ENCODE measurements at regions not wholly inside any gene's neighbourhood (a gene's known extent, or its start where the extent isn't known, plus 50 kb on each side); places are given as distances from the start of the nearest gene placed in this dataset.
"Not testable (repeated sequence)": the region's sequence is repeated elsewhere in the genome, so short reads cannot be mapped to it uniquely, and the experiment has no call there.

DNA sequence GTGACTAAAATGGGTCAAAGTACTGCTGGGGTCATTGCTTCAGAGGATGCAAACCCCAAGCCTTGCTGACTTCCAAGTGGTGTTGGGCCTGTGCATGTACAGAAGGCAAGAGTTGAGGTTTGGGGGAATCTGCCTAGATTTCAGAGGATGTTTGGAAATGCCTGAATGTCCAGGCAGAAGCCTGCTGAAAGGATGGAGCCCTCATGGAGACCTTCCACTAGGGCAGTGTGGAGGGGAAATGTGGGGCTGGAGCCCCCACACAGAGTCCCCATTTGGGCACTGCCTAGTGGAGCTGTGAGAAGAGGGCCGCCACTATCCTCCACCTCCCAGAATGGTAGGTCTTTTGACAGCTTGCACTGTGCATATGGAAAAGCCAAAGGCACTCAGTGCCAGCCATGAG lies 377.7 kb upstream of the TRPC7 start:
- DNase-seq (ENCODE audit: low read depth in 4 of 4, low spot score in 1 of 4), result no peak

DNA sequence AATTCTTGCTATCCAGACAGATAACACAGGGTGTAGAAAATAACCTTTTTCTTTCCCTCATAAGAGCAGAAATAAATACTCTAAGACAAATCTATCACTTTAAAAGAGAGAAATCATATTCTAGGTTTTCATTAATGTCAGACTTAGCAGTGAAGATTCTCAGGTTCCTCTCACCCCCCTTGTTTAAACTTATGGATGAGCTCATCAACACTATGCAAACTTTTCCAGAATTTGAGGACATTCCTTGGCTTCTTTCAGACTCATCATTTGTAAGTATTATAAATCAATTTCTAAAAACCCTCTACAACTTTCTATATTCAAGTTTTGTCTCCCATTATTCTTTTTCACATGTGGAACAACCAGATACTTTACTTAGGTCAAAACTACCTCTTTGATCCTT lies 374.9 kb upstream of the TRPC7 start:
- DNase-seq (ENCODE audit: low read depth in 4 of 4, low spot score in 1 of 4), result no peak

DNA sequence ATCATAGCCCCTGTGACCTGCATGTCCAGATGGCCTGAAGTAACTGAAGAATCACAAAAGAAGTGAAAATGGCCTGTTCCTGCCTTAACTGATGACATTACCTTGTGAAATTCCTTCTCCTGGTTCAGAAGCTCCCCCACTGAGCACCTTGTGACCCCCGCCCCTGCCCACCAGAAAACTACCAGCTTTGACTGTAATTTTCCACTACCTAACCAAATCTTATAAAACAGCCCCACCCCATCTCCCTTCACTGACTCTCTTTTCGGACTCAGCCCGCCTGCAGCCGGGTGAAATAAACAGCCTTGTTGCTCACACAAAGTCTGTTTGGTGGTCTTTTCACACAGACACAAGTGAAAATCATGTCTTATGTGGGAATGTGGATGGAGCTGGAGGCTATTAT lies 373.9 kb upstream of the TRPC7 start:
- DNase-seq (ENCODE audit: low read depth in 4 of 4, low spot score in 1 of 4), result not testable (repeated sequence)

DNA sequence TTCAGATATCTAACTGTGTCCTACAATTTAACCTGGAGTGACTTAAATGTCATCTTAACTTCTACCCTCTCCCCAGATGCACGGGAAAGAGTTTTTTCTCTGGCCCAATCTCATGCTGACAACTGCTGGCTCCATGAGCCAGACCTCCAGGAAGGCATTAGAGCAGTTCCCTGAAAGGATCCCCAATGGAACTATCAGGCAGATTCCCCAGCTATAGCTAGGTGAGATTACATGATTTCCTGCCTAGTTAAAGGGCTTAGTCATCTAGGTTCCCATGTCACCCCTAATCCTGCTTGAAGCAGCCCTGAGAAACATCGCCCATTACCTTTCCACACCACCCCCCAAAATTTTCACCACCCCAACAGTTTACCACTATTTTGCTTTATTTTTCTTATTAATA lies 373.5 kb upstream of the TRPC7 start:
- no peak for DNase-seq (ENCODE audit: low read depth in 4 of 4, low spot score in 1 of 4)

DNA sequence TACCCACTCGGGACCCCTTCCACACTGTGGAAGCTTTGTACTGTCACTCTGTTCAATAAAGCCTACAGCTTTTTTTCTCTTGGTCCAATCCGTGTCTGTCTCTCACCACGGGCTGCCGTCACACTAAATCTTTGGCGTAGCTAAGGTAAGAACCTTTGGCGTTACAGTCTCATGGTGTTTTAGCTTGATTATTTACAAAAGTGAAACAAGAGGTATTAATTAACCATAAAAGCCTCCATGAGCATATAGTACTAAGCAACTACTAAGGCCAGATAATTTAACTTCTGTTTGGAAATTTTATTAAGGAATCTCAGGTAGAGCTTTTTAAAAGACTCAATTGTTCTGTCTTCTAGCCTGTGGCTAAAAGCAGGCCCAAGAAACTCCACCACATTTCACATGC lies 370.7 kb upstream of the TRPC7 start:
- DNase-seq (ENCODE audit: low read depth in 4 of 4, low spot score in 1 of 4), result no peak

DNA sequence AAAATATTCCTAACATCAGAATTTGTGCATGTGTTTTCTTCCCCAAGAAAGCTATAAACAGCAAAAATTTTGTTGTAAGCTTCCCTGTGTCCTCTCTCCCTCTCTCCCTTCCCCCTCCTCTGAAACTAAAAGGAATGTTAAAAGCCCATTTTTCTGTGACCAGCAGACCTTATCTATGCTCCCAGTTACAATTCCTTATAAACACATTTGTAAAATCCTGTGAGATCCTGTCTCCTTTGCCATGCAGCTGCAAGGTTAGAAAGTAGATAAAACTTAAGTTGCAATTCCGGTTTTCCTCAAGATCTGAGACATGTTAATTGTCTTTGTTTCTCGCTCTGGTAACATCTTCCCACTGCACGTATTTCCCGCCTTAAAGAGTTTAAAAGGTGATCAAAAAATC lies 370.3 kb upstream of the TRPC7 start:
- DNase-seq (ENCODE audit: low read depth in 4 of 4, low spot score in 1 of 4), result not testable (repeated sequence)

DNA sequence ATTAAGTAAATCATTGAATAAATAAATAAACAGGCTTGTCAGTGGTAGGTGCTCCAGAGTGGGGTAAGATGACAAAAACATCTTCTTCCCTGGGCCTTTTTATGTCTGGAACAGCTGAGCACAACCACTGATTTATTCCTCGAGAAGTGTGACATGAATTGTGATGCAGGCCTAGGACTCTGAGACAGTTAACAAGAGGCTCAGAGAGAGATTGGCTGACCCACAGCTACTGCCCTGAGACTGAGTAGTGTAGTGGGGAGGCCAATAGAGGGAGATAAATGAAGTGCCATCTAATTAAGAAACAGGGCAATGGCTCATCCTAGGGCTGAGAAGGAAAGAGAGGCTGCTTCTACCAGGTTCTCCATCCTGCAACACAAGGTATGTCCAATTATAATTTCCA lies 369.3 kb upstream of the TRPC7 start:
- DNase-seq (ENCODE audit: low read depth in 4 of 4, low spot score in 1 of 4), result no peak

DNA sequence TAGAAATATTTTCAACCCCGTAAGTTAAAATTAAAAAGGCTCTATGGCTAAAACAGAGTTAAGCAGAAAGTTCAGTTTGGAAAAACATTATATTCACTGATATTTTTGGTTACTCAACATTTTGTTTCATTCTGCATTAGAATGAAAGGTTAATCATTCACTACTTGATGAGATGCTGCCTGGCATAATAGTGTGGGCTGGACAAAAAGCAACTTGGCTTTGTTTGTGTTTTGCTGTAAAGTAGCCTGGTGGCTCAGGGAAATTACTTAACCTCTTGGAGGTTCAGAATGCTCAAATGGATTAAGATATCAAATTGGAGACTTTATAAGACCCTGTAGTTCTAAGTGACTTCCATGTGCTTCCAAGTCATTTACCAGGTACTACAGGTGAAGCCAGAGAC lies 367.4 kb upstream of the TRPC7 start:
- DNase-seq (ENCODE audit: low read depth in 4 of 4, low spot score in 1 of 4), result no peak

DNA sequence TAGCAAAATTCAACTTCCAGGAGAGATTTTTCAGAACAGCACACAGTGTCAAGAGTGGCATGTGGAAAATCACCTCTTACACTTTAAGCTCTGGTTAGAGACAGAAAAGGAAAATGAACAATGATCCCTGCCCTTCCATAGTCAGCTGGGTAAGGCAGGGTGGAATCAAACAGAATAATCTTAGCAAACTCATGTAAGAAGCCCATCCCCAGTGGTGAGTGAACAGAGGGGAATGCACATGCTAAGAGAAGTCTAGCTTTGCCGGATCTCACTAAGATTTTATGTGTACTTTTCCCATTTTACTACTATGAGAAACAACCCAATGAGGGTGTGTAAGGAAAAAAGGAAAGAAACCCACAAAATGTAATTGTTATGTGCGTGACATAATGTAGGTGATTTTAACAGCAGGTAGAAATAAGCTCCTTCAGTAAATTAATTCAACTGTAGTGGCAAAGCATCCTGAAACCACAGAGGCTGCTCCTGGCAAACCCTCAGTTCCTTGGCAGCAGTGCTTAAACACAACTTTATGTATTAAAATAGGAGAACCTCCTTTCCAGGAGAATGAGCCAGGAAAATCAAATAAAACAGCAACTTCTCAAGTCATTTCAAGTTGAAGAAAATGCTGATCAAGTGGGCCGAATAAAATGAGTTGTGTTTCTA lies 366.0 kb upstream of the TRPC7 start:
- no peak for DNase-seq (ENCODE audit: low read depth in 4 of 4, low spot score in 1 of 4)

DNA sequence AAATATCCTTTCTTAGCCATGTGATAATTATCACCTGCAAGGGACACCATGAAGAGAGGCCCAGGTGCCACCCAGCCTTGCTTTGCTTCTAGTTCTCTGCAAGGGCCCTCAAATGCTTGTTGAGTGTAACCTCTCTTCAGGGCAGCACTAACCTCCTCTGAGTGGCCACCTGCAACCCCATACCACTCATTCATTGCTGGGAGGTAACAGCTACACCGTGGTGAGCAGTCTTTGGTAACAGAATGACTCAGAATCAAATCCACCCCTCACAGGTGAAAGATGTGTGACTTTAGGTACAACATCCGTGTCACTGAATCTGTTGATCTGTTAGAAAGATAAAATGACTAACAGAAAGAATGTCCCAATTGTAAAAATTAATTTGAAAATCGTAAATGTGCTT lies 365.1 kb upstream of the TRPC7 start:
- no peak for DNase-seq (ENCODE audit: low read depth in 4 of 4, low spot score in 1 of 4)

DNA sequence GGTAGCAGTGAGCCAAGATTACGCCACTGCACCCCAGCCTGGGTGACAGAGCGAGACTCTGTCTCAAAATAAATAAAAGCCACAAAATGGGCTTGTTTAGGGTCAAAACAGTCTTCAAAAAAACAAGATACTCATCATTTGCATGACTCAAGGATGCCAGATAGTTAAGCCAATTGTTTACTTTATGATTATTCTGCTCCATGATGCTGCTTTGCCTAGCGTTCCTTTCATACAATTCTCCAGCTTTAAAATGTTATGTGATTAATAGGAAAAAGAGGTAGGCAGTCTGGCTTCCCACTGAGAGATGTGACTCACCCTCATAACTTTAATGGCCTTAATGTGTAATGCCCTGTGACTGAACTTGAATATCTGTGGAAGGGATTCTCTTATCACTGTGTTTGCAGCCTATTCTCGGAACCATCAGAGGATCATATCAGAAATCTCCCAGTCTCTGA lies 364.6 kb upstream of the TRPC7 start:
- no peak for DNase-seq (ENCODE audit: low read depth in 4 of 4, low spot score in 1 of 4)

DNA sequence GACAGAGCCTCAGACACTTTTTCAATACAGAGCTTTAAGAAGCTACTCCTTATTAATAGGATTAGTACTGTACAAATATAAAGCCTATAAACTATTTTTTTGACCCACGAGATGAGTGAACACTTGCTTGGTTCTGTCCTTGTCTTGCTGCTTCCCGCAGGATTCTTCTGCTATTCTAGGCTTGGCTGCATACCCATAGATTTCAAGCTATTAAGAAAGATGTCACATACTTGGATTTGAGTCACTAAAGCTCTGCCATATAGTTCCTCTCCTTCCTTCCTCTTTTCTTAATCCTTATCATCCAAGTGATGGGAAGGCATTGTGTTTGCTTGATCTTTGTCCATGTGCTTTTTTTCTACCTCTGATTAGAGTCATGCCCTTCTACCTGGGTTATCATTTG lies 361.2 kb upstream of the TRPC7 start:
- DNase-seq (ENCODE audit: low read depth in 4 of 4, low spot score in 1 of 4), result no peak

DNA sequence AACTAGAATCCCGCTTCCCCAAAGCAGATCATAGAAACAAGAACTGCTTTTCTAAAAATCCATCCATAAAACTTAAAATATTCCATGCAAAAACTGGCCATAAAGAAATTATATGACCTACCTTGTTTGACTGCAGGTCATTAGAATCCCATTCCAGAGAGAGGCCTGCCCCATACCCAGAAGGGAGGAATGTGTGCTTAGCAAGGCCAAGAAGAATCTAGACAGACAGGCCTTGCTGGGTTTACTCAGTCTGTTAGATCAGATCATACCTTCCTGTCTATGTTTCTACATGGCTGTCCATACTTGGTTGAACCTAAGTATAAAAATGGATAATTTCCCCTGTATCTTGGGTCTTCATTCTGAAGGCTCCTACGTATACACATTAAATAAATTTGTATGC lies 358.8 kb upstream of the TRPC7 start:
- no peak for DNase-seq (ENCODE audit: low read depth in 4 of 4, low spot score in 1 of 4)

DNA sequence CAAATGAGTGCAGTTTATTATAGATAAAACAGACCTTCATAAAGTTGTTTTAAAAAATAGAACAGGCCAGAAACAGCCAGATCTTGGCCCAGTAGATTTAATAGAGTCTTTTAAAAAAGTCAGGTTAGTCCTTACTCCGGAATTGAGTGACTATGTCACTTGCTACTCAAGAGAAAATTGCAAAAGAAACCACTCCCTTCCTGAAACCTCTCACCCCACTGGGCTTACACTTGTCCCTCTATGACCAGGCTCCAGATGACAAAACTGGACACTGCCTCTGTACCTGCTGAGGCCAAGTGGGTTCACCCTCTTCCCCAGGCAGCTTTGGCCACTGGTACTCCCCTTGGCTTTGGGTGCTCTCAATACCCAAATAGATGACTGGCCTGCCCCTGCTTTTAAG lies 357.2 kb upstream of the TRPC7 start:
- no peak for DNase-seq (ENCODE audit: low read depth in 4 of 4, low spot score in 1 of 4)

DNA sequence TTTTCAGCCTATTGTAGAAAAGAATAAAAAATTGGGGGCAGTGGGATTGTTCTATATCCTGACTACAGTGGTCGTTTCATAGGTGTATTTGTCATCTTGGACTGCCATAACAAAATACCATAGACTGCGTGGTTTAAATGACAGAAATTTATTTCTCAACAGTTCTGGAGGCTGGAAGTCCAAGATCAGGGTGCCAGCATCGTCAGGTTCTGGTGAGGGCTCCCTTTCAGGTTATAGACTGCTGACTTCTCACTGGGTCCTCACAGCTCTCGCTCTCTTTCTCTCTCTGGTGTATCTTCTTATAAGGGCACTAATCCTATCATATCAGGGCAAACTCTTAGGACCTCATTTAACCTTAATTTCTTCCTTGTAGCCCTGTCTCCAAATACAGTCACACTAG lies 356.7 kb upstream of the TRPC7 start:
- DNase-seq (ENCODE audit: low read depth in 4 of 4, low spot score in 1 of 4), result no peak

DNA sequence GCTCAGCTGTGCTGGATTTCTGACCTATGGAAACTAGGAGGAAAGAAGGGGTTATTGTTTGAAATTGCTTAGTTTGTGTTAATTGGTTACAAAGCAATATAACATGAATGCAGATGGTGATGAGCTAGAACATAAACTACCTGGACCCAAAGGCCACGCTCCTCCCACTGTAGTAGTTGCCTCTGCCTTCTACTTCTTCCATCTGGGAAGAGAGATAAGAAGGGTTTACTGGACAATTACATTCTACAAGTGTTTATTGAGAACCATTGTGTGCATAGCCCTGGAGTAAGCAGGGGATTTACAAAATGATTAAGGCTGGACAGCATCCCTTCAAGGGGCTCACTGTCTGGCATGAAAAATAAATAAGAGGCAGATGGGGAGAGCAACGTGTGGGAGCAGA lies 355.3 kb upstream of the TRPC7 start:
- DNase-seq (ENCODE audit: low read depth in 4 of 4, low spot score in 1 of 4), result no peak

DNA sequence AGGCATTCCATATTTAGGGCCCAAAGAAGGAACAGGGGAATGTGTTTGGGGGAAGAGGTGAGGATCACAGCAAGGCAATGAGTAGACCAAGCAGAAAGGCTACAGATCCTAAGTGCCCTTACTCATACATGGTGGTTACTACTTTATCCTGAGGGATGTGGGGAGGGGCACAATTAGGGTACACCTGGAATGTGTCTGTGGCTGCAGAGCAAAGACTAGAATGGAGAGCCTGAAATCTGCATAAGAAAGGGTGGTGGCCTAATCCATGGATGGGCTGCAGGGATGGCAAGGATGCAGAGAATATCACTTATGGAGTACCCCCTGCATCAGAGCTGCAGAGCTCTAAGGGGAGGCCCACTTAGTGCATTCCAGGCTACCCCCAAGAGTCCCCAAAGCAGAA lies 352.6 kb upstream of the TRPC7 start:
- DNase-seq (ENCODE audit: low read depth in 4 of 4, low spot score in 1 of 4), result no peak

DNA sequence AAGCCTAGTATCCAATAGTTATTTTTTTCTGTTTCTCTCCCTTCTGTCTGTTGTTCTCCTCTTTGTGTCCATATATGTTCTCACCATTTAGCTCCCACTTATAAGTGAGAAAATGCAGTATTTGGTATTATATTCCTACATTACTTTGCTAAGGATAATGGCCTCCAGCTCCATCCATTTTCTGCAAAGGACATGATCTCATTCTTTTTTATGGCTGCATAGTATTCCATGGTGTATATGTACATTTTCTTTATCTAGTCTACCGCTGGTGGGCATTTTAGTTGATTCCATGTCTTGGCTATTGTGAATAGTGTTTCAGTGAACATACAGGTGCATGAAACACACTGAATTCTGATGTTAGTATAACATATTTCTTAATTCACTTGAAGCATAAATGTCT lies 348.9 kb upstream of the TRPC7 start:
- DNase-seq (ENCODE audit: low read depth in 4 of 4, low spot score in 1 of 4), result no peak

DNA sequence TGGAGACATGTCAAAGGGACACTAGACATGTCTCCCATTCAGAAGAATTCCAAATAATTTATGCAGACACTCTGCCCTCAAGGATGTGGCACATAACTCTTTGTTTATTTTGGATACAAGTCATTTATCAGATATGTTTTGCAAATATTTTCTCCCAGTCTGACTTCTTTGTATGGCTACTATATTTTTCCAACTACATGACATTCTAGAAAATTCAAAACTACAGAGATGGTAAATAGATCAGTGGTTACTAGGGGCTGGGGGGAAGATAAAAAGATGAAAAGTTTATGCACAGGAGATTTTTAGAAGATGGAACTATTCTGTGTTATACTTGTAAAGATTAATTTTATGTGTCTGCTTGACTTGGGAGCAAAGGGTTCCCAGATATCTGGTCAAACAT lies 347.3 kb upstream of the TRPC7 start:
- no peak for DNase-seq (ENCODE audit: low read depth in 4 of 4, low spot score in 1 of 4)

DNA sequence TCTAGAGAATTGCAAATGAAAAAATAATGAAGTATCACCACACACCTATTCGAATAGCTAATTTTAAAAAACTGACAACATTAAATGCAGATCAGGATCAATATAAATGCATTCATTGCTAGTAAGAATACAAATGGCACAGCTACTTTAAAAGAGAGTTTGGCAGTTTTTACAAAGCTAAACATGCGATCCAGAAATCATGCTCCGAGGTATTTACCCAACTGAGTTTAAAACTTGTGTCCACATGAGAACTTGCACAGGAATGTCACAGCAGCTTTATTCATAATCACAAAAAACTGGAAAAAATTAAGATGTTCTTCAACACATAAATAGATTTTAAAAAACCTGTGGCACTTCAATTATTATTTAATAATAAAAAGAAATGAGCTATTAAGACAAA lies 345.5 kb upstream of the TRPC7 start:
- no peak for DNase-seq (ENCODE audit: low read depth in 4 of 4, low spot score in 1 of 4)

DNA sequence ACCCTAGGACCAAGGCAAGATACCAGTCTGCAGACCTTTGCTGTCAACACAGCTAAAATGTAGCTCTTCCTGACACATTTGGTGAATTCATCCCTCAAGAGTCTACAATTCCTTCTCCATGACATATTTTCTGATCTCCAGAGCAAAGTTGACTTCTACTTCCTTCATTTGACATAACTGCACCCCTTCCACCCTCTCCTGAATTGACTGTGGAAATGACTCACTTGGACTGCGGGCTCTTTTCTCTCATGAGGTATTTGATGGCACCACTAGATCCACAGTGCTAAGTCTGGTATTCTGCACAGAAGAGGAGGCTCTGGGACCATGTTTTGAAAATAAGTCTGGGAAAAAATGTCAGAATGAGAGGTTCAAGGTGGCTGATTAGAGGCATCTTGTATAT lies 338.4 kb upstream of the TRPC7 start:
- no peak for DNase-seq (ENCODE audit: low read depth in 4 of 4, low spot score in 1 of 4)

DNA sequence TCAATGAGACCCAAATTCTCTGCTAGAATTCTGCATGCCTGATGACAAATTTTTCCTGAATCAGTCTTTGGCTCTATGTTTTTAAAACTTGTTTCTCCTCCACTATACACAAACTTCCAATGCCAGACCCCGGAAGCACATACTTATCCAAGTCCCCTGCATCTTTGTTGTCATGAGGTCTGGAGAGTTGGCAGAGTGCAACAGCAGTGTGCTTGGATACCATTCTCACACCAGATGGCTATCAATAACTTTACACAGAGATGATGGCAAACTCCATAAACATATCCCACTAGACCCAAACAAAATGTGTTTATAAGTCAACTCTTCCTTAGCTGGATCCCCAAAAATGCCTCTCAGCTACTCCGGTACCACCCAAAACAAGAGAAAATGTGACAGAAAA lies 337.7 kb upstream of the TRPC7 start:
- no peak for DNase-seq (ENCODE audit: low read depth in 4 of 4, low spot score in 1 of 4)

DNA sequence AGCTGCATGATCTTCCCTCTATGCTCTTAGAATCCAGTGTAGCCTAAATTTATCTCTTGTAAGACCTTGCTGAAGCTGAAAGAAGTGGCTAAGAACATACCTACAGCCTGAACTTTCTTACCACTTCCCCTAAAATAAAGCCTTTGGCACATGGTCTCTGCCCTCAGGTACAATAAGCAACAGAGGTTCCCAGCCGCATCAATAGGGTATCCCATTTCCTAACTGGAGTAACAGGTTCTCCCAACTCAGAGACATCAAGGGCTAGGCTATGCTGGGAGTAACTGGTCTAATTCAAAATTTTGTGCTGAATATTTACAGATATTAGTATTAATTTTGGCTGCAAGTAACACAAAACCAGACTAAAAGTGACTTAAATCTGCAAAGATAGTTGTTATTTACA lies 335.8 kb upstream of the TRPC7 start:
- no peak for DNase-seq (ENCODE audit: low read depth in 4 of 4, low spot score in 1 of 4)

DNA sequence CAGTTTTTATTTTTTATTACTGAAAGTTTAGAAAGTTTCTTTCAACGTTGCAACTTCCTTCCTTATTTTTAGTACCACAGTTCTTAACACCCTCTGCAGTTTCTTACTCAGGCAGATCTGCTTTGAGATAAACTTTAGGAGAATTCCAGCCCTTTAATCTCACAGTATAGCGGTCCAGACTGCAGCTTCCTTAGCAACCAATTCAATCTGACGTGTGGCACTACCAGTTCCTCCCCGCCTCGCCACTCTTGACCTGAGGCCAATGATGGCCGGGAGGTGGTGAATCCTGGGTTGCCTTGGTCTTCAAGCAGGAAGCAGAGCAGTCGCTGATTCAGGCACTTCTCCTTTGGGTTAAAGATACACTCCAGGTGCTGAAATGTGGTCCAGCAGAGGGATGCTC lies 334.3 kb upstream of the TRPC7 start:
- no peak for DNase-seq (ENCODE audit: low read depth in 4 of 4, low spot score in 1 of 4)

All from stimulated activated CD4-positive, alpha-beta T cell treated with anti-CD3 and anti-CD28 coated beads, Interleukin-1b, Interleukin-23, amount 100 ng/mL, for 24 hours (primary cell).